IMR-90 (cell line): ENCODE measurements at regions not wholly inside any gene's neighbourhood (a gene's known extent, or its start where the extent isn't known, plus 50 kb on each side); places are given as distances from the start of the nearest gene placed in this dataset.

ENCODE experiments used
- ATAC-seq: fragments of 200-7000 bp; cut with Tn5 transposase; 2 replicates; pipeline ENCODE4 v1.9.1; 2020; ENCODE audit warnings: low read depth, mild to moderate bottlenecking, moderate library complexity
- BruUV-seq: library from RNA; stranded (reverse); fragments of 400-500 nt; replicated peaks from 2 replicates; lab custom pipeline; 2021; lab: Mats Ljungman, UMichigan
- CTCF ChIA-PET: fragments of 300-600 bp; formaldehyde crosslinking; extraction: SDS; loops from one replicate; lab custom pipeline; 2021; ENCODE audit warnings: antibody characterized with exemption; lab: Yijun Ruan, JAX
- POLR2A ChIA-PET: fragments of 300-600 bp; sonication (Branson Sonifier 250); formaldehyde crosslinking; loops from one replicate; lab custom pipeline; 2022; ENCODE audit warnings: antibody characterized with exemption; ENCODE audit not compliant: unreplicated experiment; lab: Charles Lee
- DNase-seq: peaks from one replicate; pipeline ENCODE4 v3.0.0; 2013
- H2AFZ ChIP-seq: replicated peaks from 2 replicates; pipeline ENCODE3; 2013; ENCODE audit warnings: low read length, mild to moderate bottlenecking; ENCODE audit not compliant: poor library complexity
- H2AK5ac ChIP-seq: 2 replicates; pipeline ENCODE4 v1.6.1; 2013; ENCODE audit warnings: low read depth, low read length, inconsistent platforms
- H2AK9ac ChIP-seq: replicated peaks from 2 replicates; pipeline ENCODE3; 2013; ENCODE audit warnings: mild to moderate bottlenecking, low read depth, low read length, moderate library complexity; ENCODE audit not compliant: poor library complexity
- H2BK120ac ChIP-seq: 2 replicates; pipeline ENCODE4 v1.6.1; 2013; ENCODE audit warnings: low read depth, low read length, inconsistent platforms
- H2BK15ac ChIP-seq: 3 replicates; pipeline ENCODE4 v1.6.1; 2013; ENCODE audit warnings: low read depth, low read length, inconsistent platforms
- H2BK20ac ChIP-seq: 2 replicates; pipeline ENCODE4 v1.6.1; 2013; ENCODE audit warnings: low read depth, mild to moderate bottlenecking, inconsistent platforms, low read length, moderate library complexity
- H2BK5ac ChIP-seq: 2 replicates; pipeline ENCODE4 v1.6.1; 2013; ENCODE audit warnings: mild to moderate bottlenecking, low read depth, low read length, inconsistent platforms; ENCODE audit not compliant: poor library complexity, severe bottlenecking
- H3K14ac ChIP-seq: replicated peaks from 2 replicates; pipeline ENCODE4 v1.6.1; 2013; ENCODE audit warnings: low read depth, low read length, inconsistent platforms
- H3K18ac ChIP-seq: 2 replicates; pipeline ENCODE4 v1.6.1; 2013; ENCODE audit warnings: low read depth, low read length, control low read depth
- H3K23ac ChIP-seq: 2 replicates; pipeline ENCODE4 v1.6.1; 2013; ENCODE audit warnings: low read depth, low read length, inconsistent platforms
- H3K27ac ChIP-seq: 2 replicates; pipeline ENCODE4 v1.5.1; 2013; ENCODE audit warnings: mild to moderate bottlenecking, control low read depth, low read length; ENCODE audit not compliant: insufficient read depth
- H3K27me3 ChIP-seq: 2 replicates; pipeline ENCODE4 v1.6.1; 2013; ENCODE audit warnings: low read length; ENCODE audit not compliant: control insufficient read depth, insufficient read depth
- H3K36me3 ChIP-seq: 2 replicates; pipeline ENCODE4 v1.6.1; 2013; ENCODE audit warnings: low read length, mixed read lengths; ENCODE audit not compliant: control insufficient read depth, insufficient read depth
- H3K4ac ChIP-seq: 2 replicates; pipeline ENCODE4 v1.6.1; 2013; ENCODE audit warnings: low read depth, low read length, inconsistent platforms
- H3K4me1 ChIP-seq: 2 replicates; pipeline ENCODE4 v1.6.1; 2013; ENCODE audit warnings: low read length, mixed read lengths; ENCODE audit not compliant: control insufficient read depth, insufficient read depth
- H3K4me2 ChIP-seq: 2 replicates; pipeline ENCODE4 v1.6.1; 2013; ENCODE audit warnings: low read depth, mild to moderate bottlenecking, control low read depth, low read length, moderate library complexity
- H3K4me3 ChIP-seq: 2 replicates; pipeline ENCODE4 v1.5.1; 2013; ENCODE audit warnings: low read depth, mild to moderate bottlenecking, control low read depth, low read length, moderate library complexity; ENCODE audit not compliant: insufficient read depth
- H3K56ac ChIP-seq: 2 replicates; pipeline ENCODE4 v1.6.1; 2013; ENCODE audit warnings: low read length, inconsistent platforms; ENCODE audit not compliant: insufficient read depth; ENCODE audit errors: extremely low read depth
- H3K79me1 ChIP-seq, 2 experiments: 2 replicates each; pipeline ENCODE4 v1.6.1; 2013; ENCODE audit warnings: low read length in 2 of 2, inconsistent platforms in 1 of 2, low read depth in 1 of 2
- H3K9ac ChIP-seq: 2 replicates; pipeline ENCODE4 v1.6.1; 2013; ENCODE audit warnings: low read depth, low read length, control low read depth
- H3K9me1 ChIP-seq: 2 replicates; pipeline ENCODE4 v1.6.1; 2013; ENCODE audit warnings: low read length, inconsistent platforms; ENCODE audit not compliant: insufficient read depth
- H3K9me3 ChIP-seq: 2 replicates; pipeline ENCODE4 v1.6.1; 2013; ENCODE audit warnings: low read length; ENCODE audit not compliant: control insufficient read depth, insufficient read depth
- H4K20me1 ChIP-seq: 2 replicates; pipeline ENCODE4 v1.6.1; 2013; ENCODE audit warnings: low read length, inconsistent platforms; ENCODE audit not compliant: insufficient read depth
- H4K5ac ChIP-seq: 2 replicates; pipeline ENCODE4 v1.6.1; 2013; ENCODE audit warnings: mild to moderate bottlenecking, low read depth, low read length, control low read depth
- H4K8ac ChIP-seq, 2 experiments: 2 replicates each; pipeline ENCODE4 v1.6.1; 2013; ENCODE audit warnings: low read depth in 2 of 2, low read length in 2 of 2, control low read depth in 1 of 2, inconsistent platforms in 1 of 2
- H4K91ac ChIP-seq: 2 replicates; pipeline ENCODE4 v1.6.1; 2013; ENCODE audit warnings: low read depth, low read length, inconsistent platforms; ENCODE audit not compliant: insufficient read depth
- BHLHE40 ChIP-seq: fragments of 150-350 bp; IDR thresholded peaks from 2 replicates; pipeline ENCODE4 v1.6.1; 2016; ENCODE audit warnings: mild to moderate bottlenecking, low read depth, low read length
- CEBPB ChIP-seq: IDR thresholded peaks from 2 replicates; pipeline ENCODE4 v1.6.1; 2012; ENCODE audit warnings: low read depth, low read length, improper control_type of control experiment
- CHD1 ChIP-seq: IDR thresholded peaks from 2 replicates; pipeline ENCODE4 v1.6.1; 2012; ENCODE audit warnings: low read depth, low read length, improper control_type of control experiment
- CTCF ChIP-seq: conservative IDR thresholded peaks from 2 replicates; pipeline ENCODE4 v1.5.1; 2012; ENCODE audit warnings: mild to moderate bottlenecking, low read depth, low read length, improper control_type of control experiment
- ELK1 ChIP-seq: fragments of 150-350 bp; IDR thresholded peaks from 2 replicates; pipeline ENCODE4 v1.6.1; 2016; ENCODE audit warnings: low read depth, mild to moderate bottlenecking, low read length, moderate library complexity, borderline replicate concordance
- FOS ChIP-seq: fragments of 150-350 bp; IDR thresholded peaks from 2 replicates; pipeline ENCODE4 v1.6.1; 2016; ENCODE audit warnings: low read depth, low read length
- MAFK ChIP-seq: IDR thresholded peaks from 2 replicates; pipeline ENCODE4 v1.6.1; 2012; ENCODE audit warnings: low read depth, low read length, improper control_type of control experiment
- MAZ ChIP-seq: IDR thresholded peaks from 2 replicates; pipeline ENCODE4 v1.6.1; 2012; ENCODE audit warnings: low read depth, mild to moderate bottlenecking, low read length, improper control_type of control experiment, moderate library complexity, borderline replicate concordance
- MXI1 ChIP-seq: IDR thresholded peaks from 2 replicates; pipeline ENCODE4 v1.6.1; 2012; ENCODE audit warnings: low read depth, mild to moderate bottlenecking, low read length, moderate library complexity, borderline replicate concordance
- NFE2L2 ChIP-seq: fragments of 150-350 bp; IDR thresholded peaks from 2 replicates; pipeline ENCODE4 v1.6.1; 2016; ENCODE audit warnings: low read depth, mild to moderate bottlenecking, low read length
- POLR2A ChIP-seq: IDR thresholded peaks from 2 replicates; pipeline ENCODE4 v1.6.1; 2012; ENCODE audit warnings: mild to moderate bottlenecking, low read depth, low read length
- RAD21 ChIP-seq: IDR thresholded peaks from 2 replicates; pipeline ENCODE4 v1.6.1; 2012; ENCODE audit warnings: low read length, improper control_type of control experiment
- RCOR1 ChIP-seq: IDR thresholded peaks from 2 replicates; pipeline ENCODE4 v1.6.1; 2012; ENCODE audit warnings: mild to moderate bottlenecking, low read length, improper control_type of control experiment; ENCODE audit not compliant: insufficient replicate concordance
- RFX5 ChIP-seq: IDR thresholded peaks from 2 replicates; pipeline ENCODE4 v1.8.0; 2012; ENCODE audit warnings: low read depth, mild to moderate bottlenecking, low read length, moderate library complexity
- SMC3 ChIP-seq: fragments of 150-350 bp; IDR thresholded peaks from 2 replicates; pipeline ENCODE4 v1.6.1; 2016; ENCODE audit warnings: low read depth, mild to moderate bottlenecking, antibody characterized with exemption, low read length, moderate library complexity
- USF2 ChIP-seq: fragments of 150-350 bp; IDR thresholded peaks from 2 replicates; pipeline ENCODE4 v1.6.1; 2017; ENCODE audit warnings: mild to moderate bottlenecking, antibody characterized with exemption, low read length, low read depth
- dilution Hi-C: fragments of 300-500 bp; cut with HindIII; formaldehyde crosslinking; loops from one replicate; pipeline ENCODE4 v1.14.3; 2018; ENCODE audit warnings: low sequenced_read_pairs; ENCODE audit not compliant: unreplicated experiment
- in situ Hi-C: fragments of 300-500 bp; cut with MboI; formaldehyde crosslinking; loops from 3 replicates; pipeline ENCODE4 v1.14.3; 2019; ENCODE audit warnings: low sequenced_read_pairs, inconsistent platforms, mixed read lengths
- intact Hi-C: fragments of 100-400 bp; cut with micrococcal nuclease; formaldehyde crosslinking; loops from 2 replicates; pipeline ENCODE4 v1.10.0; 2022

- intact Hi-C loops = no loop called here
- no peaks in the 10 kb centered on the region for H3K79me1 ChIP-seq
- H2AK5ac ChIP-seq = no peak overlapping the region
- H3K4ac ChIP-seq = no peak overlapping the region
- H3K4me3 ChIP-seq = no peak overlapping the region
- H3K23ac ChIP-seq = no peak overlapping the region
- no peak overlapping the region for H4K91ac ChIP-seq
- DNase-seq (no peak), ATAC-seq (no peak)
- H2AFZ ChIP-seq = no peak overlapping the region
- peaks cover 8% of the 10 kb centered on the region for H3K9me3 ChIP-seq
- no peak overlapping the region for H2BK120ac ChIP-seq
- in situ Hi-C loops = no loop called here
- H3K18ac ChIP-seq = no peak overlapping the region
- H3K4me1 ChIP-seq = no peaks in the 10 kb centered on the region
- H4K20me1 ChIP-seq = no peaks in the 10 kb centered on the region
- TF ChIP-seq RFX5 = no peak
- no peak for TF ChIP-seq CEBPB
- no peak for TF ChIP-seq RCOR1
- no peak for TF ChIP-seq CTCF
- TF ChIP-seq BHLHE40 = no peak
- TF ChIP-seq NFE2L2 = no peak
- no peak for TF ChIP-seq ELK1
- no peak for TF ChIP-seq MAZ
- no peak for TF ChIP-seq FOS
- no peak for TF ChIP-seq MAFK
- no peak for TF ChIP-seq RAD21
- no peak for TF ChIP-seq SMC3
- no peak for TF ChIP-seq CHD1
- no peak for TF ChIP-seq USF2
- TF ChIP-seq POLR2A = no peak
- TF ChIP-seq MXI1 = no peak
- CTCF ChIA-PET = no interaction called here
- dilution Hi-C loops = no loop called here
- no peak overlapping the region for H2BK15ac ChIP-seq
- no peaks in the 10 kb centered on the region for H3K27me3 ChIP-seq
- no peaks in the 10 kb centered on the region for H3K9me1 ChIP-seq
- H4K5ac ChIP-seq = no peak overlapping the region
- H3K9ac ChIP-seq = no peak overlapping the region
- no peak overlapping the region for H3K56ac ChIP-seq
- no peak overlapping the region for H3K27ac ChIP-seq
- no peaks in the 10 kb centered on the region for H3K36me3 ChIP-seq
- H3K4me2 ChIP-seq = no peak overlapping the region
- POLR2A ChIA-PET = no interaction called here
- no peak overlapping the region for H2BK5ac ChIP-seq
- H2BK20ac ChIP-seq = no peak overlapping the region
- no TSS peak for BruUV-seq
- no peak overlapping the region for H4K8ac ChIP-seq
- no peak overlapping the region for H2AK9ac ChIP-seq
- no peak overlapping the region for H3K14ac ChIP-seq
Measured at GRCh38 chr14:47929334-47929733, 253.9 kb upstream of the MDGA2 start.
